Activated T-cell treated with anti-CD3 and anti-CD28 coated beads, Interleukin-2, amount 50 U/mL, for 4 hours (primary cell): ENCODE measurements at regions not wholly inside any gene's neighbourhood (a gene's known extent, or its start where the extent isn't known, plus 50 kb on each side); places are given as distances from the start of the nearest gene placed in this dataset.
A peak's percentile ranks its signal among the peaks of the same experiment; 100 is the strongest.
"Not testable (repeated sequence)": the region's sequence is repeated elsewhere in the genome, so short reads cannot be mapped to it uniquely, and the experiment has no call there.

Experiments
- ATAC-seq, 2 donors: fragments of 200-7000 bp; cut with Tn5 transposase; one replicate each; pipeline ENCODE4 v1.10.0; 2021
- DNase-seq: peaks from one replicate; pipeline ENCODE4 v3.0.0-alpha.2; 2020
- H3K27me3 Mint-ChIP-seq: one replicate; pipeline ENCODE4 v1.8.0; 2021; ENCODE audit warnings: low read depth, mixed read lengths
- H3K36me3 Mint-ChIP-seq: one replicate; pipeline ENCODE4 v1.8.0; 2022; ENCODE audit warnings: mixed read lengths; ENCODE audit not compliant: insufficient read depth
- H3K4me1 Mint-ChIP-seq: one replicate; pipeline ENCODE4 v1.8.0; 2021; ENCODE audit warnings: low read depth, mixed read lengths
- H3K4me3 Mint-ChIP-seq: one replicate; pipeline ENCODE4 v1.8.0; 2021; ENCODE audit warnings: mild to moderate bottlenecking, moderate library complexity, mixed read lengths
- H3K9me3 Mint-ChIP-seq: one replicate; pipeline ENCODE4 v1.8.0; 2021; ENCODE audit warnings: mixed read lengths

DNA sequence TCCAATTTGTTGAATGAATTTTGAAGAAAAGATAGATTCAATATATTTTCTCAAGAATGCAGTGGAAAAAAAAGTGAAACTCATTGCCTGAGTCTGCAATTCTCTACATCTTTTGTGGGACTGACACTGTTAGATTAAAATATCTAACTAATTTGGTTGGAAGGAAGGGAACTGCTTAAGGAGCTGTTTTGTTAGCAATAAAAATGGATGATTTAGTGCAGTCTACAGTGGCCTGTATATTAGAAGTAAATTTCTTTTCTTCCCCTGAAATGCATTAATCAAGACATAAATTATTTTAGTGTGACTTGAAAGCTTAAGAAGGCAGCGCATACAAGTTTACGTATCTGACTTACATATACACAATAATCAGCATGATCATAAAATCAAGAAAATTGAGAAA is 1332.6 kb downstream of the EPHA7 start:
- Mint-ChIP-seq H3K4me1 (no peaks in the 10 kb centered on the region), H3K27me3 (no peaks in the 10 kb centered on the region), H3K9me3 (peaks cover 15% of the 10 kb centered on the region), H3K36me3 (no peaks in the 10 kb centered on the region), H3K4me3 (no peak overlapping the region)
- no peak for ATAC-seq
- no peak for DNase-seq

DNA sequence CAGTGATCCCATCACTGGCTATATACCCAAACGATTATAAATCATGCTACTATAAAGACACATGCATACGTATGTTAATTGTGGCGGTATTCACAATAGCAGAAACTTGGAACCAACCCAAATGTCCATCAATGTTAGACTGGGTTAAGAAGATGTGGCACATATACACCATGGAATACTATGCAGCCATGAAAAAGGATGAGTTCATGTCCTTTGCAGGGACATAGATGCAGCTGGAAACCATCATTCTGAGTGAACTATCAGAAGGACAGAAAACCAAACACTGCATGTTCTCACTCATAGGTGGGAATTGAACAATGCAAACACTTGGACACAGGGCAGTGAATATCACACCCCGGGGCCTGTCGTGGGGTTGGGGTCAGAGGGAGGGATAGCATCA is 1335.4 kb downstream of the EPHA7 start:
- not testable (repeated sequence) for DNase-seq, ATAC-seq, H3K4me1 Mint-ChIP-seq, H3K27me3 Mint-ChIP-seq, H3K36me3 Mint-ChIP-seq, H3K4me3 Mint-ChIP-seq
- H3K9me3 Mint-ChIP-seq = peaks cover 25% of the 10 kb centered on the region

DNA sequence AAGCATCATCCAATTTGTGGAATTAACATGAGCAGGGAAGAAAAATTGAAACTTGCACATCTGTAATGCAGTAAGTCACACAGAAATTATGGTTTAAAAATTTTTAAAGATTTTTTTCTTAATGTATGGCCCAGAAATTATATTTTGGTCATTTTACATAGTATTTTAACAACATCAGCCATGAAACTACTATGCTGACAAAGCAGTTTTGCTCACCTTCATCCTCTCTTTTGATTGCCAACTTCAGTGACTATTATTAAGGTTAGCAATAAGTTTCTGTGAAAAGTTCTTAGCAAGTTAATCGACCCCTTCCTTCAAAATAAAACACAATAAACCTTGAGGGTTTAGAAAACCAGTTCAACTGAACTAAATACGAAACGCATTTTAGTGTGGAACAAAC is 1347.0 kb downstream of the EPHA7 start:
- no peaks in the 10 kb centered on the region for H3K4me1 Mint-ChIP-seq
- ATAC-seq (no peak), DNase-seq (no peak)
- no peaks in the 10 kb centered on the region for H3K36me3 Mint-ChIP-seq
- no peak overlapping the region for H3K4me3 Mint-ChIP-seq
- no peaks in the 10 kb centered on the region for H3K27me3 Mint-ChIP-seq
- peaks cover 15% of the 10 kb centered on the region for H3K9me3 Mint-ChIP-seq

DNA sequence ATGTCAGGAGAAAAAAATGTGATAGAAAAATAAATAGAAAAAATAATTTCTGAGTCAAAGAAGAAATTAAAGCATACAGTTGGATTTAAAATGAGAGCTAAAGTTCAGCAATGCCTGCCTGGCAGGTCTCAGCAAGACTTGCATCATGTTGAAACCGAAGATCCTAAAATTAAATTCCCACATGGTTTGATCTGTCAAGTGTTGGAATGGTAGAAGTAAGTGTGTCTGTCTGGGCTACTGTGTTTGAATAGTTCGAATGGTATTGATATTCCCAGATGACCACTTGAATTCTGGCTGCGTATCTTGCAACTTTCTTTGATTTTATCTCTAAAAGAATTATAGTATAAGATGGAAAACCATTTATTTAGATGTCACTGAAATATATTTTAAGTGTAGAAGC is 1349.6 kb downstream of the EPHA7 start:
- no peaks in the 10 kb centered on the region for H3K27me3 Mint-ChIP-seq
- H3K36me3 Mint-ChIP-seq = no peaks in the 10 kb centered on the region
- peaks cover 10% of the 10 kb centered on the region for H3K9me3 Mint-ChIP-seq
- no peaks in the 10 kb centered on the region for H3K4me1 Mint-ChIP-seq
- DNase-seq (no peak), ATAC-seq (no peak)
- H3K4me3 Mint-ChIP-seq = no peak overlapping the region

DNA sequence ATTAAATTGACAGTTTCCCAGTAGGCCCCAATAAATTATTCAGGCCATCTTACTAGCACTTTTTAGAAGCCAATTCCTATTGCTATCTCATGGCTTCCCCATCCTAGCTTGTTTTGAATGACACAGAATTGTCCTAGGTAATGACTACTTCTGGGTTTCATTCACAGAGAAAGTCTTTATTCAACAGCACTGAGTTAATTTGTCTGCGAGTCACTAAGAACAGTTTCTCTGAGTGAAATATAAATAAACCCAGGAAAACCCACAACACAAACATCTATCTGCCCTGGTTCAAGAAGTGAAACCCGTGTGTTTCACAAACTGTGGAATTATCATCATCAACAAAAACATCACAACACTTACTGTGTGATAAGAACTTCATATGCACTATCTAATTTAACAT is 1366.8 kb downstream of the EPHA7 start:
- H3K4me3 Mint-ChIP-seq = no peak overlapping the region
- peaks cover 7% of the 10 kb centered on the region for H3K9me3 Mint-ChIP-seq
- DNase-seq = no peak
- no peaks in the 10 kb centered on the region for H3K36me3 Mint-ChIP-seq
- no peaks in the 10 kb centered on the region for H3K27me3 Mint-ChIP-seq
- no peaks in the 10 kb centered on the region for H3K4me1 Mint-ChIP-seq
- no peak for ATAC-seq

DNA sequence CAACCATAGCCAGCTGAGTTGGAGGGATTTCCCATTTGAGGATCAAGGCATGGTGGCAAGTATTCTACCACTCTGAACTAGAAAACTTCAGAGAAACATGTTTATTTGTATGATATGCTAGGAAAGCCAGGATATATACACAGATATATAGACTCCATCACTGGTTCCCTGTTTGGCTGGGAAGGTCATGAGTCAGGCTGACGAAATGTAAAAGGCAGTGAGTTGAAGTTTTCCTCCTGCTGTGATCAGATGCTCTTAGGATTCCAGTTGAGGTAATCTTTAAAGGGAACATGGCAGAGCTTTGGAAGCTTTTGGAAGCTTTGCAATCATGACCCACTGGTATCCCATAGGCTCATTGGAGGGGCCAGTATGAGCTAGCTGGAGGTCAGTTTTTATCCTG is 1369.1 kb downstream of the EPHA7 start:
- peaks cover 7% of the 10 kb centered on the region for H3K9me3 Mint-ChIP-seq
- no peak for ATAC-seq
- no peaks in the 10 kb centered on the region for H3K36me3 Mint-ChIP-seq
- DNase-seq = no peak
- H3K4me1 Mint-ChIP-seq = no peaks in the 10 kb centered on the region
- H3K4me3 Mint-ChIP-seq = no peak overlapping the region
- H3K27me3 Mint-ChIP-seq = no peaks in the 10 kb centered on the region

DNA sequence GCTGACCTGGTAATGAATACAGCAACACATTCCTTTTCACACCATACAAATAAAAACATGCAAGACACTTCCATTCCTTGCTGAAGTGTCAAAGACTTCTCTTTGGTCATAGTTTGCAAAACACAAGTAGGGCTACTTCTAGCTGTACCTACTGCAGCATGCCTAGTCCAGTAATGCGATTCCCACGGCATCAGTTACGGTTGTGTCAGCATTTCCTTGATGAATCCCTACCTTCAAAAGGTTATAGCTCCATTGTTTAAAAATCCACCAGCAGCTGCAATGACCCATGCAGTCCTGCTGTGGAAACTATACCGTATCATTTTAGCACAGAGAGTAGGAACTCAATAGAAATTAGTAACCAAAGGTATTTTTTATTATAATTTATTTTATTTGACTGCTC is 1371.5 kb downstream of the EPHA7 start:
- ATAC-seq (no peak), DNase-seq (no peak)
- peaks cover 7% of the 10 kb centered on the region for H3K9me3 Mint-ChIP-seq
- no peaks in the 10 kb centered on the region for H3K36me3 Mint-ChIP-seq
- H3K27me3 Mint-ChIP-seq = no peaks in the 10 kb centered on the region
- H3K4me3 Mint-ChIP-seq = no peak overlapping the region
- H3K4me1 Mint-ChIP-seq = no peaks in the 10 kb centered on the region

DNA sequence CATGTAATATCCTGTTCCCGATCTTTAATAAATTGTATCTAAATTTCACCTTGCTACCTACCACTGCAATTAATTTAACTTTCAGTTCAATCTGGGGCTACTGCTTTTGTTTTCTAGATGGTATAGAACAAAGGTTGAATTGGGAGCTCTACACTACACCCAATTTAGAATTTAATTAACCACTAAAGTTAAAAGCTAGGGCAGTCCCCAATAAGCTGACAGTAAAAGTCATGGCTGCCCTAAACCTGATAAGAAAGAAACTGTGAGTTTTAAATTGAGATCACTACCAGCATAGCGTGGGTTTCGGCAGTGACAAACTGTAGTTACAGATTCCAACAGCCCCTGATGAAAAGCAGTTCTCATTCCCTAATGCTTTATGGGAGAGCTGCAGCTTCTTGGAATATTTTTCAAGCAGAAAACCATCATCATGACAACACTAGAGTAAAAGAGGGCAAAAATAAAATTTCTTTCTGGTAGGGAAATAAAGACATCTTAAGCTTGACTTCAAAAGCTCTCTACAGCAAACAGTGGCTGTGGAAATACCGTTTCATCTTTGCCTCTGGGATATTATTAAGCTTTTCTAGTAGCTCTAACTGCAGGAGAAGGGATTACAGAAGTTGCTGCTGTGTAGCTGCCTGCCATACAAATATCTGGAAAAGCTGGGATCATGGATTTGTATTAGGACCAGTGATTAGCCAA is 1372.1 kb downstream of the EPHA7 start:
- DNase-seq = no peak

DNA sequence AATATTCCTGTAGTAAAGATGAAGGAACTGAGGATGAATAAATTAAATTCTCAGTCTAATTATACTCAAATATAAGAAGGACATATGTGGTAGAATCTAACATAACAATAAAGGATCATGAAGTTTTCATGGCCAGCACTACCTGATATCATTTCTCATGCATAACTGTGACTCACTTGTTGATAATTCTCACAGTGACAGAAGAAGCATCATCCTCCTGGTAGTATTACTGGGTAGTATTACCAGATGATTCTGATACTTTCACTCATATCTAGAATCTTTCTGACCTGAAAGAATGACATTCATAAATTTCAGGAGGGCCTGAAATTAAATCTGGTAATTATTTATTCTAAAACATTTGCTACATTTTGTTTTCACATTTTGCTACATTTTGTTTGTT is 1375.0 kb downstream of the EPHA7 start:
- no peaks in the 10 kb centered on the region for H3K36me3 Mint-ChIP-seq
- H3K9me3 Mint-ChIP-seq = peaks cover 6% of the 10 kb centered on the region
- H3K27me3 Mint-ChIP-seq = no peaks in the 10 kb centered on the region
- no peak for ATAC-seq
- no peaks in the 10 kb centered on the region for H3K4me1 Mint-ChIP-seq
- H3K4me3 Mint-ChIP-seq = no peak overlapping the region
- no peak for DNase-seq

More for the DNA sequence above, 1372.1 kb downstream of the EPHA7 start:
- Mint-ChIP-seq H3K27me3 (no peaks in the 10 kb centered on the region), H3K9me3 (peaks cover 6% of the 10 kb centered on the region), H3K4me1 (no peaks in the 10 kb centered on the region), H3K4me3 (no peak overlapping the region), H3K36me3 (no peaks in the 10 kb centered on the region)
- ATAC-seq = no peak

DNA sequence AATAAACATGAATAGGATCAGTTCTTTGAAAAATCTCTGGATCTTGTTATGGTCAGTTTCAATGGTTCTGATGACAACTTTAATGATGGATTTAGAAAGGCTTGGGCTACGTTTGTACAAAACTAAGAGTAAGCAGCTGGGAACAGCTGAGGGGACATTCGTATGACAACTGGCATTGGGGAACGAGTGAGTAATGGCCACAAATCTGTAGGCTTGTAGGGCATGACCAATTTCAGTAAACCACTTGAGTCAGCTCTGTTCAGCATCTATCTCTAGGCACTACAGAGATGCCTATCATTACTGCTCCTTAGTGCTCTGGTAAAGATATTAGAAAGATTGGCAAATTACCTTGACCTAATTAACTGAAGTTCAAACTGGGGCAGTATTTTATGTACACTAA is 1375.6 kb downstream of the EPHA7 start:
- Mint-ChIP-seq H3K27me3 (no peaks in the 10 kb centered on the region), H3K9me3 (peaks cover 6% of the 10 kb centered on the region), H3K4me3 (no peak overlapping the region), H3K4me1 (no peaks in the 10 kb centered on the region), H3K36me3 (no peaks in the 10 kb centered on the region)
- ATAC-seq (no peak), DNase-seq (no peak)

DNA sequence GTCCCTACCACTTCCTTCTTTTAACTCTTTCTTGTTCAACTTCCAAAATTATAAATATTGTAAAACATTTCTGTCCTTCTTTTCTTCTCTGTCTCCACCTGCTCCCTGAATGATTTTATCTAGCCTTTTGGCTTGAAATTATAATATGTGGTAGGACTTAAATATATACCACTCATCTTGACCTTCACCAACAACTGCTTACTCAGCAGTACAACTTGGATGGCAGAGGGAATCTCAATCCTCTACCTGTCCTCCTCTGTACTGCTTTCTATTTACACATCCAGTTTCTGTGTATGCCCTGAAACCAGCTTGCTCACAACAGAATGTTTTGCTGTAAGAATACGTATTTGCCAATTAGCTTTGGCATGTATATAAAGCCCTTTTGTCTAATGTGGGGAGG is 1392.5 kb downstream of the EPHA7 start:
- Mint-ChIP-seq H3K27me3 (no peaks in the 10 kb centered on the region), H3K36me3 (no peaks in the 10 kb centered on the region), H3K4me1 (no peaks in the 10 kb centered on the region), H3K9me3 (peaks cover 4% of the 10 kb centered on the region), H3K4me3 (no peak overlapping the region)
- DNase-seq (no peak), ATAC-seq (no peak)

DNA sequence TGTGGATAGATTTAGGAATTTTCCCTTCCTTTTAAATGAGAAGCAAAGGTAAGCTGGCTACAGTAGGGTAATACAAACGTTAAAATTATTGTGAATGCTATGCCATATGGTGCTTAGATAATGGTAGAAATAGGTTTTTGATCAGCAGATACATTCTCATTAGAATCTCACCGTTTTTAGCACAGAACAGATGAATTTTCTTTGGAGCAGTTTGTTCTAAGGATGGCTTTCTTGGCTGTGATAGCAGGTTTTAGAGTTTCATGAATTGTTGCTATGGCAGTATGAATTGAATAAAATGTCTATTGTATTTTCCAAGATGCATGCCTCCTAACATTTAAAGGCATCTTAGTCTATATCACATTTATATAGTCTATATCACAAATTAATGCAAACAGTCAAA is 1394.5 kb downstream of the EPHA7 start:
- Mint-ChIP-seq H3K27me3 (no peaks in the 10 kb centered on the region), H3K36me3 (no peaks in the 10 kb centered on the region), H3K4me3 (no peak overlapping the region), H3K9me3 (peaks cover 4% of the 10 kb centered on the region), H3K4me1 (no peaks in the 10 kb centered on the region)
- ATAC-seq (no peak), DNase-seq (no peak)

DNA sequence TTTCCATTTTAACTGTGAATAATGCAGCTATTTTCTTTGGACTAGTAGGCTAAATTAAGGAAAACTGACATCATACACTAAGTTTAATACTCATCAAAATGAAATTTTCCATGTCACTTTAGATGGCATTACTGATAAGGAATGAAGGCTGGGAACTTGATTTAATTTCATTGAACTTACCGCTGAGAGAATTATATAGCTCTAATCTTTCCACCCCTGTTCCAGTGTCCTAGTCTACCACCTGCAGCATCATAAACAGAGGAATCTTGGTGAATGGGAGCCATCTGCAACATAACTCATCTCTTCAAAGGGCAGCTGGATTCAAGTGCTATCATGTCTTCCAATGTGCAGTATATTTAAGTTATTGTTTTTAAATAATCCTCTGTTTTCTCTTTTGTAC is 1395.2 kb downstream of the EPHA7 start:
- DNase-seq = no peak
- Mint-ChIP-seq H3K4me1 (no peaks in the 10 kb centered on the region), H3K36me3 (no peaks in the 10 kb centered on the region), H3K27me3 (no peaks in the 10 kb centered on the region), H3K4me3 (no peak overlapping the region), H3K9me3 (peaks cover 4% of the 10 kb centered on the region)
- no peak for ATAC-seq

DNA sequence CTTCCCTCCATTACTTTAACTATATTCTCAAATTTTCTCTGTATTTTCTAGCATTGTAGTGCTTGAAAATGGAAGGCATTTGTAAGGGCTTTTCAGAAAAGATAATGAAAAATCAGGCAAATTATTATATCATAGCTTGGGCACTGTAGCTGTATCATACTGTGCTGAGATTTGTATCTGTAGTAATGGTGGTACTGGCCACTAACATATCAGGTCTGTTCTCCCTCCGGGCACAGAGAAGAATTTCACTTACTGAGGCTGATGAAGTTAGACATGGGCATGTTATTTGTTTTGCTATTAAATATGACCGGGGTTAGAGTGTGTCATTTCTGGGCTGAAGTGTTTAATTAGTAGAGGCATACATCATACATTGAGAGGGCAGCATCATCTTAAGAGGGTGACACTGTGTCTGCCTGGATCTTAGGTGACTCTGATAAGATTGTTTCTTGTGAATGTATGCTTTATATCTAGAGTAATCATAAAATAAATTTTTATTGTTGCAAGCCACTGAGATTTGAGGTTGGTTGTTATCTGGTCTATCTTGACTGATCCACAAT is 1395.9 kb downstream of the EPHA7 start:
- no peaks in the 10 kb centered on the region for H3K36me3 Mint-ChIP-seq
- no peak overlapping the region for H3K4me3 Mint-ChIP-seq

DNA sequence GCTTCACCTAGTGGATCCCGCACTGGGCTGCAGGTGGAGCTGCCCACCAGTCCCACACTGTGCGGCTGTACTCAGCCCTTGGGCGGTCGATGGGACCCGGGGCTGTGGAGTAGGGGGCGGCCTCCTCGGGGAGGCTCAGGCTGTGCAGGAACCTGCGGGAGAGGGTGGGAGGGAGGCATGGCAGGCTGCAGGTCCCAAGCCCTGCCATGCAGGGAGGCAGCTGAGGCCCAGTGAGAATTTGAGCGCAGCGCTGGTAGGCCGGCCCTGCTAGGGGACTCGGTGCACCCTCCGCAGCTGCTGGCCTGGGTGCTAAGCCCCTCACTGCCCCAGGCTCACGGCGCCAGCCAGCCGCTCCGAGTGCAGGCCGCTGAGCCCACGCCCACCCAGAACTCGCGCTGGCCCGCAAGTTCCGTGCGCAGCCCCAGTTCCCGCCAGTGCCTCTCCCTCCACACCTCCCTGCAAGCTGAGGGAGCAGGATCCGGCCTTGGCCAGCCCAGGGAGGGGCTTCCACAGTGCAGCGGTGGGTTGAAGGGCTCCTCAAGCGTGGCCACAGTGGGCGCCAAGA is 1407.6 kb downstream of the EPHA7 start:
- no peak overlapping the region for H3K4me3 Mint-ChIP-seq
- no peaks in the 10 kb centered on the region for H3K27me3 Mint-ChIP-seq
- no peaks in the 10 kb centered on the region for H3K4me1 Mint-ChIP-seq
- H3K9me3 Mint-ChIP-seq = peaks cover 20% of the 10 kb centered on the region
- ATAC-seq (peak in 1 of 2 donors; percentile 7), DNase-seq (no peak)
- no peaks in the 10 kb centered on the region for H3K36me3 Mint-ChIP-seq

More for the DNA sequence above, 1395.9 kb downstream of the EPHA7 start:
- Mint-ChIP-seq H3K9me3 (peaks cover 4% of the 10 kb centered on the region), H3K27me3 (no peaks in the 10 kb centered on the region), H3K4me1 (no peaks in the 10 kb centered on the region)
- ATAC-seq (no peak), DNase-seq (no peak)
